HS-5 (cell line): ENCODE measurements at regions not wholly inside any gene's neighbourhood (a gene's known extent, or its start where the extent isn't known, plus 50 kb on each side); places are given as distances from the start of the nearest gene placed in this dataset.
"Not testable (repeated sequence)": the region's sequence is repeated elsewhere in the genome, so short reads cannot be mapped to it uniquely, and the experiment has no call there.

Experiments used
- DNase-seq: peaks from one replicate; pipeline ENCODE4 v3.0.0-alpha.2; 2012; ENCODE audit warnings: low read depth

GRCh38 chr4:137956256-137956655 is 285.9 kb downstream of the SLC7A11 start:
- no peak for DNase-seq

GRCh38 chr4:137955595-137955994 is 286.6 kb downstream of the SLC7A11 start:
- no peak for DNase-seq

- no peak for DNase-seq
These were observed 290.0 kb downstream of the SLC7A11 start for GRCh38 chr4:137952116-137952515.

- no peak for DNase-seq
These were observed 291.9 kb downstream of the SLC7A11 start for GRCh38 chr4:137950286-137950685.

GRCh38 chr4:137949746-137950145 is 292.4 kb downstream of the SLC7A11 start:
- no peak for DNase-seq

GRCh38 chr4:137946453-137947174 is 295.5 kb downstream of the SLC7A11 start:
- no peak for DNase-seq

- not testable (repeated sequence) for DNase-seq
These were observed 299.3 kb downstream of the SLC7A11 start for GRCh38 chr4:137942815-137943214.

GRCh38 chr4:137942015-137942515 is 300.1 kb downstream of the SLC7A11 start:
- DNase-seq = not testable (repeated sequence)

GRCh38 chr4:137934911-137935310 is 307.2 kb downstream of the SLC7A11 start:
- DNase-seq = no peak

- DNase-seq = no peak
These were observed 308.1 kb downstream of the SLC7A11 start for GRCh38 chr4:137934046-137934445.

GRCh38 chr4:137927972-137928371 is 314.2 kb downstream of the SLC7A11 start:
- no peak for DNase-seq

- no peak for DNase-seq
These were observed 318.7 kb downstream of the SLC7A11 start for GRCh38 chr4:137923494-137923893.

- DNase-seq = no peak
These were observed 319.4 kb downstream of the SLC7A11 start for GRCh38 chr4:137922721-137923120.

- no peak for DNase-seq
These were observed 332.4 kb downstream of the SLC7A11 start for GRCh38 chr4:137909529-137910309.

GRCh38 chr4:137905930-137906329 is 336.2 kb downstream of the SLC7A11 start:
- DNase-seq = no peak

GRCh38 chr4:137901114-137901513 is 341.0 kb downstream of the SLC7A11 start:
- no peak for DNase-seq

- peak; percentile 16 for DNase-seq
These were observed 345.9 kb downstream of the SLC7A11 start for GRCh38 chr4:137896221-137896737.

- DNase-seq = not testable (repeated sequence)
These were observed 346.6 kb downstream of the SLC7A11 start for GRCh38 chr4:137895515-137895914.

GRCh38 chr4:137892134-137892533 is 350.0 kb downstream of the SLC7A11 start:
- DNase-seq = no peak

- DNase-seq = no peak
These were observed 351.3 kb downstream of the SLC7A11 start for GRCh38 chr4:137890812-137891211.

- DNase-seq = no peak
These were observed 349.3 kb upstream of the PCDH18 start for GRCh38 chr4:137881641-137882040.

GRCh38 chr4:137868067-137868466 is 335.8 kb upstream of the PCDH18 start:
- not testable (repeated sequence) for DNase-seq

GRCh38 chr4:137866671-137867070 is 334.4 kb upstream of the PCDH18 start:
- DNase-seq = no peak
